GM18520 (cell line): ENCODE measurements at regions not wholly inside any gene's neighbourhood (a gene's known extent, or its start where the extent isn't known, plus 50 kb on each side); places are given as distances from the start of the nearest gene placed in this dataset.
"Not testable (repeated sequence)": the region's sequence is repeated elsewhere in the genome, so short reads cannot be mapped to it uniquely, and the experiment has no call there.

Source experiments
- ATAC-seq: cut with Tn5 transposase; IDR thresholded peaks from one replicate; pipeline ENCODE4 v1.9.1; 2021; ENCODE audit not compliant: unreplicated experiment

GRCh38 chr10:8173243-8173865 lies 118.9 kb downstream of the GATA3 start:
- ATAC-seq, result no peak

DNA sequence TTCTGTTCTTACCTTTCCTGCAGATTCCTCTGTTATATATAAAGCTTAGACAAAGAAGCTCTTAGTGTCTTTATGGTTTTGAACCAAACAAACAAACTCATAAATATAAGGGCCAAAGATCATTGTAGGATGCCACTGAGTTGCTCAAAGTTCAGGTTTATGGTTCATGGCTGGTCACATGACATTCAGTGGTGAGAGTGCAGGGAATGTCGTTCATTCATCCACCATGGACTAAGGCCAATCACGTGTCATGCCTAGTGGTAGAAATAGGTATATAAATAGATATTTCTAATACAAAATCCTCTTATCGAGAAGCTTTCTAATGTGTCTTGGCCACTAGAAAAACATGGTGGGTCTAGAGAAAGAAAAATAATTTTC lies 119.4 kb downstream of the GATA3 start:
- ATAC-seq, result no peak

GRCh38 chr10:8174762-8175161 lies 120.3 kb downstream of the GATA3 start:
- no peak for ATAC-seq

DNA sequence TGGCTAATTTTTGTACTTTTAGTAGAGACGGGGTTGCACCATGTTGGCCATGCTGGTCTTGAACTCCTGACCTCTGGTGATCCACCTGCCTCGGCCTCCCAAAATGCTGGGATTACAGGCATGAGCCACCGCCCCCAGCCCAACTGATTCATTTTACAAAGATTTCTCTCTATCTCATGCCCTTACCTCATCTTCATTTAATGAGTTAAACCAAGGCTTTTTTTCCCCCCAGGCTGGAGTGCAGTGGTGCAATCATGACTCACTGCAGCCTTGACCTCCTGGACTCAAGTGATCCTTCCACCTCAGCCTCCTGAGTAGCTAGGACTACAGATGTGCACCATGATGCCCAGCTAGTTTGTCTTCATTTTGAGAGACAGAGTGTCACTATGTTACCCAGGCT lies 123.0 kb downstream of the GATA3 start:
- ATAC-seq, result not testable (repeated sequence)

DNA sequence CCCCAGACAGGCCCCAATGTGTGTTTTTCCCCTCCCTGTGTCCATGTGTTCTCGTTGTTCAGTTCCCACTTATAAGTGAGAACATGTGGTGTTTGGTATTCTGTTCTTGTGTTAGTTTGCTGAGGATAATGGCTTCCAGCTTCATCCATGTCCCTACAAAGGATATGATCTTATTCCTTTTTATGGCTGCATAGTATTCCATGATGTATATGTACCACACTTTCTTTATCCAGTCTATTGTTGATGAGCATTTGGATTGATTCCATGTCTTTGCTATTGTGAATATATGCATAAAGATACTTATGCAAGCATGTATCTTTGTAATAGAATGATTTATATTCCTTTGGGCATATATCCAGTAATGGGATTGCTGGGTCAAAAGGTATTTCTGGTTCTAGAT lies 125.3 kb downstream of the GATA3 start:
- ATAC-seq, result not testable (repeated sequence)

DNA sequence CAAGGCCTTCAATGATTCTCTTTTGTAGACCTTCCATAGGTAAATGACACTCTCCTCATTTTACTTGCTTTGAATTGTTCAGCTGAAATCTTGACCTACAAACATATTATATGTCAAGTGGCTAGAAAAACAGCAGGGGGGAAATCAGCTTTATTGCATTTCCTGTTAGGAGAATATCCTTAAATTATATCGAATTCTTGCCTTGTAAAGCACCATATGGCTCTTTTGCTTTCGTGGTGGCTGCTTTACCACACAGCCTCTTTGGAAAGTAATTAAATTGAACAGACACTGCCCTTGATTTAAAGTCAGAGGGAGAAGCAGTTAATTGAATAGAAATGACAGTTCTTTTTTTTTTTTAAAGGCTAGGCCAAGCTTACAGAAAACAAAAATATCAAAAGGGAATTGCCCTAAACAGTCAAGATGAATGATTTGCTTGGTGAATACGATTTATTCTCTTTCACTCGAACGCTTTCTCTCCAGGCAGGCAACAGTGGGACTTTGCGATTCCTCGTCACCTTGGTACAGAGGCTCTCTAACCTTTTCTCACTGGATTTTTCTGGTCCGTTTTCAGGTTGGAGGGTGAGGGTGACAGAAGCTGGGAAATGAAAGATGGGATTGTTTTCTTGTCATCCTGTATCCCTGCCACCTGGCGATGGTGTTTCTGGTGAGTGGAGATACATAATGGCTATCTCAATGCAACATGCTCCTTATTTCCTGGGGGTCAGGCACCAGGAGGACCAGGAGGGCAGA lies 126.0 kb downstream of the GATA3 start:
- no peak for ATAC-seq

- ATAC-seq, result no peak
Measured at GRCh38 chr10:8181496-8182157, 127.1 kb downstream of the GATA3 start.

DNA sequence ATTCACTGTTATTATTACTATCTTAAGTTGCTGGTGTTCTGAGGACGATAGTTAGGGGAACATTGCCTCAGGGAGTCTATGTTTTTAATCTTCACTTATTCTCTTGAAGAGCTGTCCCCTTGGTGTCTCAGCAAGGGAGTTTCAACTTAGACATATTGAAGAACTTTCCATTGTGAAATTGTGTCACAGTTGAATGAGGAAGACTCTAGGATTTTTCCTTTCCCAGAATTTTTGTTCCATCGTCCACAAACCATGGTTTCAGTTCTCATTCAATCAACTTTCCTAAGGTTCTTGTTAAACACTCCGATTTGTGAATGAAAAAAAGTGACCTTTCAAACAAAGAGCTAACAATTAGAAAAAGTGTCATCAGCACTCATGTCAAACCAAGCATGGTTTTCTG lies 128.3 kb downstream of the GATA3 start:
- no peak for ATAC-seq

- ATAC-seq, result no peak
Measured at GRCh38 chr10:8183241-8183704, 128.8 kb downstream of the GATA3 start.

DNA sequence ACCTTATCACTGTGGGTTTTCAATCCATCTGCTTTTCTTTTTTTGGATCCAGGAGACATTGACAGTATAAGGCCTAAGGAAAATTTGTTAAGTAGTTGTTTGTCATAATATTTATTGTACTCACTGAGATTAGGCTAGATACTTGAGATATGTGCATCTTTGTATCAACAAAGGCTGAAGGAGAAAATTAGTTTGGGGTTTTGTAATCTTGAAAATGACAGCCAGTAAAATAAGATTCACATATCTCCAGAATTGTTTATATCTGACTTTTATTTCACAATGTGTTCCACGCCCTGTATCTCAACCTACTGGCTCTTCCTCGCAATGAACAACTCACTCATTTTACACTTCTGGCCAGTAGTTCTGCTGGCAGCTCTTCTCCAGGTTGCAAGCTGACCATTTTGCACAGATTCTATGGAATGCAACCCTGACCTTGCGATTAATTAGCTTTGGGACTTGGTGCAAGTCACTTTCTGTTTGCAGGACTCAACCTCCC lies 132.7 kb downstream of the GATA3 start:
- ATAC-seq, result no peak

DNA sequence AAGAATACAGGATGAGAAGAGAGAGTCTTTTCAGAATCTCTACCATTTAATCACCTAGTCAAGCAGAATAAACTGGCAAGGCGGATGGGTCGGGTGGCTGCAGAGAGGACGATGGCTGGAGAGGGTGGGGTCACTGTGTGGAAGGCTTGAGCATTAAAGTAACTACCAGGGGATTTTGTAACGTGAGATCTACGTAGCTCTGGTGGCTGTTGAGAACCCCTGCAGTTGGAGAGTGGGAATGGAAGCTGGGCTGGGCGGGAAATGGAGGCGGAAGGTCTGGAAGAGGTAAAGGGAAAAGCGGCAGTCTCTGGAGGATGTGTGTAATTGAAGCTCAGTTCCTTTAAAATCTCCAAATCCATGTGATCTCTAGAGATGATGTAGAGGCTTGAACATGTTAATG lies 135.0 kb downstream of the GATA3 start:
- no peak for ATAC-seq

- ATAC-seq, result no peak
Measured at GRCh38 chr10:8192301-8192700, 137.8 kb downstream of the GATA3 start.

DNA sequence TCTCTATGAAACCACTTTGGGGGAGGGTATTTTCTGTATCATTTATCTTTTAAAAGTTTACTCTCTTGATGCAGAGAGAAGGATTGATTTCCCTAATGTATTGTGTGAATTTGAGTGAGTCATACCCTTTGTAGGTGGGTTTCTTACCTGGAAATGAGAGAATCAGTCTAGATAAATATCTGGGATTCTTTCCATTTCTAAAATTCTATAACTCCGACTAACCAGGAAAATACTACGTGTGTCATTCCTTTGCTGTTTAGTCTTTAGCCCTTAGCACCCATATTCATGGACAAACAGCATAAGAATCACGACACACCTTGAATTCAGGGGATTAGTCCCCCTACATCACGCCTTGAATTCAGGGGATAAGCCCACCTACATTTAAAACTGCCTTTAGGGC lies 139.1 kb downstream of the GATA3 start:
- no peak for ATAC-seq

DNA sequence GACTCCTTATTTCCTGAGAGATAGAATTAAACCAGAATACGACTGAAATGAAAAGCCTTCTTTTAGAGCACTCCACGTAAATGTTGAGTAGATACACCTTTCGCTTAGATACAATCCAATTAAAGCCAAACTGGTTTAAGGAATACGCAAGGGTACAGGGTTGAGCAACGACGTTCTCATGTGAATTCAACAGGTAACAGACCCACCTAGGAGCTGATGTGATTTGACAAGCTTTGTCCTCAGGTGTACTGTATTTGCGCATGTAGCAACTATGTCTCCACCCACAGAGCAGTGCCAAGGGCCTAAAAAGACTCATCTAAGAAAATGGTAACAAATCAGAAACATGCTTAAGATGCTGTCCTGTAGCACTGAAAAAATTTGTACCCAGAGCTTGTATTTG lies 139.6 kb downstream of the GATA3 start:
- ATAC-seq, result no peak

GRCh38 chr10:8206882-8207281 lies 152.4 kb downstream of the GATA3 start:
- no peak for ATAC-seq

- no peak for ATAC-seq
Measured at GRCh38 chr10:8211631-8212030, 157.1 kb downstream of the GATA3 start.

DNA sequence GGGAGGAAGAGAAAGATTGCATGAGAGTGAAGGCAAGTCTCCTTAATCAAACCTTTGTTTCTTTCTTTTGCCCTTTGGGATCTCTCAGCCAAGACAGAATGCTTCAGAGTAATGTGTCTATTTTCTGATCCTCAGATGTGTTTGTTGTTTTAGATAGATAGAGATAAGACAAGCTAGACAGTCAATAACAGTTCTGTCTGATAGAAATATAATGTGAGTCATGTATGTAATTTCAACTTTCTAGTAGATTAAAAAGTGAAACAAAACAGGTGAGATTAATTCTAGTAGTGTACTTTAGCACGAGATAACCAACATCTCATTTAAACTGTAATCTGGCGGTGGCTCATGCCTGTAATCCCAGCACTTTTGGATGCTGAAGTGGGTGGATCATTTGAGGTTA lies 159.2 kb downstream of the GATA3 start:
- ATAC-seq, result no peak

GRCh38 chr10:8214587-8214986 lies 160.1 kb downstream of the GATA3 start:
- ATAC-seq, result no peak

GRCh38 chr10:8216893-8217292 lies 162.4 kb downstream of the GATA3 start:
- ATAC-seq, result no peak

GRCh38 chr10:8221451-8221850 lies 167.0 kb downstream of the GATA3 start:
- no peak for ATAC-seq

GRCh38 chr10:8224591-8224990 lies 170.1 kb downstream of the GATA3 start:
- ATAC-seq, result no peak

- ATAC-seq, result no peak
Measured at GRCh38 chr10:8225187-8225586, 170.7 kb downstream of the GATA3 start.
